HG03064 (cell line): ENCODE measurements at regions not wholly inside any gene's neighbourhood (a gene's known extent, or its start where the extent isn't known, plus 50 kb on each side); places are given as distances from the start of the nearest gene placed in this dataset.

Experiments used
- ATAC-seq: cut with Tn5 transposase; IDR thresholded peaks from one replicate; pipeline ENCODE4 v1.9.1; 2021; ENCODE audit warnings: low read depth; ENCODE audit not compliant: unreplicated experiment

GRCh38 chr4:29390921-29391320 is 1329.2 kb upstream of the PCDH7 start:
- no peak for ATAC-seq

- ATAC-seq: no peak
These were observed 1315.1 kb upstream of the PCDH7 start for GRCh38 chr4:29405116-29405515.

DNA sequence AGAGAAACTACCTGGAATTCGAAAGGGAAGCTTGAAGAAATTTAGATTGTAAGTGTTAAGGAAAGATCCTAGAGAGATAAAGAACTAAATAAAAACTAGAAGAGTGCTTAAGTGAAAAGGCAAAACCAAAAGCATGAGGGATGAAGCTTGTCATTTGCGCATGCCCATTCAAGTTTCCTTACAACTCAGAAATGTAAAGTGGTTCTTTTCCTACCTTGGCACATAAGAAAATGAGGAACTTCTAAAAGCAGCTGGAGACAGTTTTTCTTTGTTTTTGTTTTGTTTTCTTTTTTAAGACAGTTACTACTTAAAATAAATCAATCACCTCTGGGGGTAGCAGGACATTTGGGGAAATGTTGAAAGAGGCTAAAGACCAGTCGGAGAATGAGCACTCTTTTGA is 1304.4 kb upstream of the PCDH7 start:
- ATAC-seq: no peak

DNA sequence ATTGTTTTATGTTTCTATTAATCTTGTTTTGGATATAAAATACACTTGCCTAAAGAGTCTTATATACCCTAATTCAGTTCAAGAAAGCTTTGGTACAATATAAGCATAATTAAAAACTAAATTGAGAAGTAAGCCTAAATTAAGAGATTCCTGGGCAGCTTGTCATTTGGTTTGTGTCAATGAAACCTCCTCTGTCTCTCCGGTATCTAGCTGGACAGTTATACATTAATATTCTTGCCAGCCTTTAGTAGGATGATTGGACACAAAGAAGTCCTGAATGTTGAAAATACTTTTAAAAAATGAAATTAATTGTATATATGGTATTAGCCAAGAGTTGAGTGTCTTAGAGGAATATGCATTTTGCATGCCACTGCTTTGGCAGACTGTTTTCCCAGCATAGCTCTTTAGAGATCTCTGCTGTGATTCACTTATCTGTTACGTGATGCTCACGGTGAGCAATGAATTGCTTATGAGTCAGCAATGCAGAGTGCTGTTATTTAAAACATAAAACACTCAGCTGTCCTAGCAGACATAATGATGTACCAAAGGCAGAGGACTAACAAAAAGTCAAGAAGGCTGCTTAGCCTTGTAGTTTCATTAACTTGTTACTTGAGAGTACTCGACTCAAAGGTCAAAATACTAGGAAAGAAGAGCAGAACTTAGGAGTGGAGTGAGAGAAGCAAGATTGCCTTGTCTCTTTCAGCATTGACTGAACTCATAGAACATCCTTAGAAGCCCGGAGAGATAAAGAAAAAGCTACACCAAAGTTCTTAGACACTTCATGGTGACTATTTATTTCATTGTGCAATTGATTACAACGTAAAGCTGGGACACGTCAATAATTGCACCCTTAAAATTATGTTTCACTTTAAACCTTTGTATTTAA is 1296.1 kb upstream of the PCDH7 start:
- no peak for ATAC-seq

GRCh38 chr4:29453303-29453820 is 1266.8 kb upstream of the PCDH7 start:
- ATAC-seq: no peak

- no peak for ATAC-seq
These were observed 1260.2 kb upstream of the PCDH7 start for GRCh38 chr4:29459926-29460325.

DNA sequence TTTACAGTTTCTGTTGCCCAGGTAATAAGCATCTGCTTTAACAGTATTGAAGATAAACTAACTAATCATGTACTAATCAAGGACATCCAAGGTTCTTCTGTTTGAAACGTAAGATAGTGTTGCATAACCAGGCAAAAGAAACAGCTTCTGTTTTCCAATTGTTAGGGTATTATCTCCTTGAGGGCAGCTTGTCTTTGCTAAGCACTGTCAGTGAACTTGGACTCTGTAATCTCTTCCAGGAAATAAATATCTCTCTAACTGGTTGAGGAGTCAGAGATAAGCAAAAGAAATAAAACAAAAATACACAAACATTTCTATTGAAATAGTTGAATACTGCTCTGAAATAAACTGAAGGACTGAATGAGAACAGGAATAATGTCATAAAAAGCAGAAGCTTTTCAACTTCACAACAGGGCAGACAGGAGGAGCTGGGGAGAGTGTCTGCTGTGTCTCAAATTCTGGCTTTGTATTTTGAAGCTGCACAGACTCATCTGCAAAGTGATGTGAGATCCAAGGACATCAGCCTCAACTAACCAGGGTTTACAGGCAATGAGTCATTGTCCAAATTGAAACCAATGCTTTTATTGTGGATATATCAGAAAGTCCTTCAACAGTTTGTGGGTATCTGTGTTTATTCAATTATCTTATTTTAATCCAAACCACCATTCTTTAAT is 1253.0 kb upstream of the PCDH7 start:
- ATAC-seq: no peak
